WTC11 (cell line): ENCODE measurements at regions not wholly inside any gene's neighbourhood (a gene's known extent, or its start where the extent isn't known, plus 50 kb on each side); places are given as distances from the start of the nearest gene placed in this dataset.

Source experiments
- ATAC-seq: fragments of 200-7000 bp; cut with Tn5 transposase; 2 replicates; pipeline ENCODE4 v1.10.0; 2021; ENCODE audit warnings: mild to moderate bottlenecking, moderate library complexity
- CTCF ChIA-PET: fragments of 300-600 bp; sonication (Branson Sonifier 250); formaldehyde crosslinking; loops from one replicate; lab custom pipeline; 2021; ENCODE audit warnings: antibody characterized with exemption; lab: Charles Lee
- POLR2A ChIA-PET: fragments of 350-600 bp; sonication (Branson Sonifier 250); formaldehyde crosslinking; loops from one replicate; lab custom pipeline; 2021; ENCODE audit warnings: antibody characterized with exemption; lab: Charles Lee
- DNase-seq: peaks from one replicate; pipeline ENCODE4 v3.0.0; 2021; ENCODE audit warnings: low spot score
- H3K27ac Mint-ChIP-seq: 2 replicates; pipeline ENCODE4 v1.8.0; 2021; ENCODE audit warnings: mixed read lengths
- H3K27me3 Mint-ChIP-seq: 2 replicates; pipeline ENCODE4 v1.8.0; 2021; ENCODE audit warnings: low read depth, mild to moderate bottlenecking, moderate library complexity, mixed read lengths
- H3K36me3 Mint-ChIP-seq: 2 replicates; pipeline ENCODE4 v1.8.0; 2021; ENCODE audit warnings: mixed read lengths
- H3K4me1 Mint-ChIP-seq: 2 replicates; pipeline ENCODE4 v1.8.0; 2022; ENCODE audit warnings: mixed read lengths
- H3K4me3 Mint-ChIP-seq: 2 replicates; pipeline ENCODE4 v1.8.0; 2021; ENCODE audit warnings: mild to moderate bottlenecking, moderate library complexity, mixed read lengths
- H3K9me3 Mint-ChIP-seq: 2 replicates; pipeline ENCODE4 v1.8.0; 2021; ENCODE audit warnings: mixed read lengths
- AR ChIP-seq: fragments of 250-450 bp; sonication (Bioruptor Pico); IDR thresholded peaks from 2 replicates; pipeline ENCODE4 v1.9.0; 2021; ENCODE audit warnings: mild to moderate bottlenecking
- ARID4B ChIP-seq: sonication (generic); formaldehyde crosslinking; IDR thresholded peaks from 2 replicates; pipeline ENCODE4 v1.8.0; 2023; ENCODE audit warnings: missing genetic modification reagents, mild to moderate bottlenecking, borderline replicate concordance
- ATF1 ChIP-seq: sonication (generic); formaldehyde crosslinking; IDR thresholded peaks from 2 replicates; pipeline ENCODE4 v1.8.1; 2023; ENCODE audit warnings: mild to moderate bottlenecking, moderate library complexity, missing genetic modification reagents
- CBFB ChIP-seq: sonication (generic); formaldehyde crosslinking; IDR thresholded peaks from 2 replicates; pipeline ENCODE4 v1.8.1; 2022; ENCODE audit warnings: mild to moderate bottlenecking, low read depth, missing genetic modification reagents
- EMX1 ChIP-seq: fragments of 250-450 bp; sonication (Bioruptor Pico); IDR thresholded peaks from 2 replicates; pipeline ENCODE4 v1.8.0; 2021; ENCODE audit warnings: mild to moderate bottlenecking
- FOXJ3 ChIP-seq: sonication (generic); formaldehyde crosslinking; IDR thresholded peaks from 2 replicates; pipeline ENCODE4 v1.9.0; 2021; ENCODE audit warnings: missing genetic modification reagents, mild to moderate bottlenecking, borderline replicate concordance
- GABPB1 ChIP-seq: sonication (generic); formaldehyde crosslinking; IDR thresholded peaks from 2 replicates; pipeline ENCODE4 v1.8.1; 2023; ENCODE audit warnings: mild to moderate bottlenecking, missing genetic modification reagents
- GRHL2 ChIP-seq: fragments of 250-450 bp; sonication (Bioruptor Pico); IDR thresholded peaks from 2 replicates; pipeline ENCODE4 v1.8.0; 2022; ENCODE audit warnings: mild to moderate bottlenecking, moderate library complexity; ENCODE audit not compliant: insufficient replicate concordance, severe bottlenecking
- HMGA2 ChIP-seq: fragments of 250-450 bp; sonication (Bioruptor Pico); IDR thresholded peaks from 2 replicates; pipeline ENCODE4 v1.4.0; 2021; ENCODE audit warnings: mild to moderate bottlenecking, moderate library complexity
- JAZF1 ChIP-seq: fragments of 250-450 bp; sonication (Bioruptor Pico); IDR thresholded peaks from 2 replicates; pipeline ENCODE4 v1.9.0; 2021; ENCODE audit warnings: moderate library complexity, mild to moderate bottlenecking, inconsistent platforms
- OVOL2 ChIP-seq: fragments of 250-450 bp; sonication (Bioruptor Pico); IDR thresholded peaks from 2 replicates; pipeline ENCODE4 v1.9.0; 2021; ENCODE audit warnings: mild to moderate bottlenecking, borderline replicate concordance
- SOX15 ChIP-seq: fragments of 250-450 bp; sonication (Bioruptor Pico); IDR thresholded peaks from 2 replicates; pipeline ENCODE4 v1.9.0; 2021; ENCODE audit warnings: mild to moderate bottlenecking
- ZNF317 ChIP-seq: sonication (generic); formaldehyde crosslinking; IDR thresholded peaks from 2 replicates; pipeline ENCODE4 v1.8.1; 2023; ENCODE audit warnings: low read depth, mild to moderate bottlenecking, moderate library complexity, missing genetic modification reagents, borderline replicate concordance
- TF ChIP-seq, protein P1 (sequence below): fragments of 200-600 bp; IDR thresholded peaks from 2 replicates; pipeline ENCODE4 v1.8.0; 2022; ENCODE audit warnings: antibody characterized with exemption
- TF ChIP-seq, protein P2 (sequence below): sonication (generic); formaldehyde crosslinking; IDR thresholded peaks from 2 replicates; pipeline ENCODE4 v1.8.1; 2023; ENCODE audit warnings: mild to moderate bottlenecking, missing genetic modification reagents, borderline replicate concordance

GRCh38 chr13:19345916-19346422 lies 164.3 kb upstream of the TUBA3C start:
- DNase-seq (no peak), ATAC-seq (no peak)
- Mint-ChIP-seq H3K36me3 (peaks cover 42% of the 10 kb centered on the region), H3K4me1 (no peaks in the 10 kb centered on the region), H3K4me3 (no peak overlapping the region), H3K27ac (no peak overlapping the region), H3K9me3 (peaks cover 57% of the 10 kb centered on the region), H3K27me3 (peaks cover 4% of the 10 kb centered on the region; the same call in 1 of the 2 replicates)
- ChIA-PET POLR2A (no interaction called here), CTCF (no interaction called here)
- TF ChIP-seq, protein P1, sequence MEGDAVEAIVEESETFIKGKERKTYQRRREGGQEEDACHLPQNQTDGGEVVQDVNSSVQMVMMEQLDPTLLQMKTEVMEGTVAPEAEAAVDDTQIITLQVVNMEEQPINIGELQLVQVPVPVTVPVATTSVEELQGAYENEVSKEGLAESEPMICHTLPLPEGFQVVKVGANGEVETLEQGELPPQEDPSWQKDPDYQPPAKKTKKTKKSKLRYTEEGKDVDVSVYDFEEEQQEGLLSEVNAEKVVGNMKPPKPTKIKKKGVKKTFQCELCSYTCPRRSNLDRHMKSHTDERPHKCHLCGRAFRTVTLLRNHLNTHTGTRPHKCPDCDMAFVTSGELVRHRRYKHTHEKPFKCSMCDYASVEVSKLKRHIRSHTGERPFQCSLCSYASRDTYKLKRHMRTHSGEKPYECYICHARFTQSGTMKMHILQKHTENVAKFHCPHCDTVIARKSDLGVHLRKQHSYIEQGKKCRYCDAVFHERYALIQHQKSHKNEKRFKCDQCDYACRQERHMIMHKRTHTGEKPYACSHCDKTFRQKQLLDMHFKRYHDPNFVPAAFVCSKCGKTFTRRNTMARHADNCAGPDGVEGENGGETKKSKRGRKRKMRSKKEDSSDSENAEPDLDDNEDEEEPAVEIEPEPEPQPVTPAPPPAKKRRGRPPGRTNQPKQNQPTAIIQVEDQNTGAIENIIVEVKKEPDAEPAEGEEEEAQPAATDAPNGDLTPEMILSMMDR: no peak
- TF ChIP-seq, protein P2, sequence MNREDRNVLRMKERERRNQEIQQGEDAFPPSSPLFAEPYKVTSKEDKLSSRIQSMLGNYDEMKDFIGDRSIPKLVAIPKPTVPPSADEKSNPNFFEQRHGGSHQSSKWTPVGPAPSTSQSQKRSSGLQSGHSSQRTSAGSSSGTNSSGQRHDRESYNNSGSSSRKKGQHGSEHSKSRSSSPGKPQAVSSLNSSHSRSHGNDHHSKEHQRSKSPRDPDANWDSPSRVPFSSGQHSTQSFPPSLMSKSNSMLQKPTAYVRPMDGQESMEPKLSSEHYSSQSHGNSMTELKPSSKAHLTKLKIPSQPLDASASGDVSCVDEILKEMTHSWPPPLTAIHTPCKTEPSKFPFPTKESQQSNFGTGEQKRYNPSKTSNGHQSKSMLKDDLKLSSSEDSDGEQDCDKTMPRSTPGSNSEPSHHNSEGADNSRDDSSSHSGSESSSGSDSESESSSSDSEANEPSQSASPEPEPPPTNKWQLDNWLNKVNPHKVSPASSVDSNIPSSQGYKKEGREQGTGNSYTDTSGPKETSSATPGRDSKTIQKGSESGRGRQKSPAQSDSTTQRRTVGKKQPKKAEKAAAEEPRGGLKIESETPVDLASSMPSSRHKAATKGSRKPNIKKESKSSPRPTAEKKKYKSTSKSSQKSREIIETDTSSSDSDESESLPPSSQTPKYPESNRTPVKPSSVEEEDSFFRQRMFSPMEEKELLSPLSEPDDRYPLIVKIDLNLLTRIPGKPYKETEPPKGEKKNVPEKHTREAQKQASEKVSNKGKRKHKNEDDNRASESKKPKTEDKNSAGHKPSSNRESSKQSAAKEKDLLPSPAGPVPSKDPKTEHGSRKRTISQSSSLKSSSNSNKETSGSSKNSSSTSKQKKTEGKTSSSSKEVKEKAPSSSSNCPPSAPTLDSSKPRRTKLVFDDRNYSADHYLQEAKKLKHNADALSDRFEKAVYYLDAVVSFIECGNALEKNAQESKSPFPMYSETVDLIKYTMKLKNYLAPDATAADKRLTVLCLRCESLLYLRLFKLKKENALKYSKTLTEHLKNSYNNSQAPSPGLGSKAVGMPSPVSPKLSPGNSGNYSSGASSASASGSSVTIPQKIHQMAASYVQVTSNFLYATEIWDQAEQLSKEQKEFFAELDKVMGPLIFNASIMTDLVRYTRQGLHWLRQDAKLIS (CRISPR knock-in tag): no peak
- no peak for TF ChIP-seq AR (CRISPR knock-in tag)
- TF ChIP-seq JAZF1: no peak
- no peak for TF ChIP-seq GABPB1 (CRISPR knock-in tag)
- TF ChIP-seq CBFB: no peak
- TF ChIP-seq ATF1 (CRISPR knock-in tag): no peak
- TF ChIP-seq EMX1 (CRISPR knock-in tag): no peak
- no peak for TF ChIP-seq ARID4B (CRISPR knock-in tag)
- no peak for TF ChIP-seq ZNF317 (CRISPR knock-in tag)
- TF ChIP-seq HMGA2: no peak
- TF ChIP-seq GRHL2 (CRISPR knock-in tag): no peak
- TF ChIP-seq OVOL2: no peak
- TF ChIP-seq FOXJ3 (CRISPR knock-in tag): no peak
- no peak for TF ChIP-seq SOX15 (CRISPR knock-in tag)
